ENCODE measurements at regions not wholly inside any gene's neighbourhood (a gene's known extent, or its start where the extent isn't known, plus 50 kb on each side); places are given as distances from the start of the nearest gene placed in this dataset.

- TF ChIP-seq, protein P1, sequence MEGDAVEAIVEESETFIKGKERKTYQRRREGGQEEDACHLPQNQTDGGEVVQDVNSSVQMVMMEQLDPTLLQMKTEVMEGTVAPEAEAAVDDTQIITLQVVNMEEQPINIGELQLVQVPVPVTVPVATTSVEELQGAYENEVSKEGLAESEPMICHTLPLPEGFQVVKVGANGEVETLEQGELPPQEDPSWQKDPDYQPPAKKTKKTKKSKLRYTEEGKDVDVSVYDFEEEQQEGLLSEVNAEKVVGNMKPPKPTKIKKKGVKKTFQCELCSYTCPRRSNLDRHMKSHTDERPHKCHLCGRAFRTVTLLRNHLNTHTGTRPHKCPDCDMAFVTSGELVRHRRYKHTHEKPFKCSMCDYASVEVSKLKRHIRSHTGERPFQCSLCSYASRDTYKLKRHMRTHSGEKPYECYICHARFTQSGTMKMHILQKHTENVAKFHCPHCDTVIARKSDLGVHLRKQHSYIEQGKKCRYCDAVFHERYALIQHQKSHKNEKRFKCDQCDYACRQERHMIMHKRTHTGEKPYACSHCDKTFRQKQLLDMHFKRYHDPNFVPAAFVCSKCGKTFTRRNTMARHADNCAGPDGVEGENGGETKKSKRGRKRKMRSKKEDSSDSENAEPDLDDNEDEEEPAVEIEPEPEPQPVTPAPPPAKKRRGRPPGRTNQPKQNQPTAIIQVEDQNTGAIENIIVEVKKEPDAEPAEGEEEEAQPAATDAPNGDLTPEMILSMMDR (IDR thresholded peaks at IDR 0.05) = no peak
- TF ChIP-seq POLR2A (IDR thresholded peaks at IDR 0.05) = no peak
These were observed 125.0 kb upstream of the ARHGAP28 start for GRCh38 chr18:6604573-6604941.
